ENCODE measurements at regions not wholly inside any gene's neighbourhood (a gene's known extent, or its start where the extent isn't known, plus 50 kb on each side); places are given as distances from the start of the nearest gene placed in this dataset.

- intact Hi-C loops (cut with micrococcal nuclease; ENCODE audit: unreplicated experiment) (no loop called here), in situ Hi-C loops (cut with MboI) (no loop called here)
- Histone ChIP-seq H3K4me1 (ENCODE audit: control insufficient read depth, insufficient read depth, low read length) (no peaks in the 10 kb centered on the region), H4K20me1 (ENCODE audit: control insufficient read depth, insufficient read depth) (no peaks in the 10 kb centered on the region), H3K9me3 (replicated peaks; ENCODE audit: control insufficient read depth, insufficient read depth, low read length) (no peaks in the 10 kb centered on the region), H3K79me2 (ENCODE audit: control insufficient read depth, insufficient read depth, low read length) (no peaks in the 10 kb centered on the region), H2AFZ (ENCODE audit: control insufficient read depth, low read depth, low read length) (no peak overlapping the region), H3K27me3 (replicated peaks in 1 of 2; ENCODE audit: control insufficient read depth in 2 of 2, insufficient read depth in 2 of 2, low read length in 1 of 2) (no peaks in the 10 kb centered on the region), H3K27ac (ENCODE audit: control insufficient read depth, insufficient read depth) (no peak overlapping the region), H3K4me2 (ENCODE audit: control insufficient read depth, insufficient read depth) (no peak overlapping the region), H3K36me3 (ENCODE audit: control insufficient read depth in 2 of 2, insufficient read depth in 2 of 2, low read length in 1 of 2) (no peaks in the 10 kb centered on the region), H3K4me3 (no peak overlapping the region), H3K9ac (ENCODE audit: control insufficient read depth, insufficient read depth, low read length) (no peak overlapping the region)
- DNase-seq (ENCODE audit: low read depth, low spot score) (no peak), ATAC-seq (no peak), FAIRE-seq (no peak)
- POLR2A ChIA-PET = no interaction called here
- SMC1A ChIA-PET (ENCODE audit: uncharacterized antibody, unreplicated experiment) = no interaction called here
- no TSS peak for BruUV-seq (replicated peaks)
- CTCF ChIA-PET = no interaction called here
- RAD21 ChIA-PET (ENCODE audit: unreplicated experiment) = no interaction called here
- 5% methylated on average over 1 of the region's 1 CpG for WGBS (ENCODE audit: insufficient coverage, insufficient replicate concordance, low lambda C conversion rate, missing lambda C conversion rate)
- TF ChIP-seq ATF7 (IDR thresholded peaks at IDR 0.05; ENCODE audit: low read depth) (no peak), ZNF592 (IDR thresholded peaks at IDR 0.05) (no peak), SMAD1 (IDR thresholded peaks at IDR 0.05; ENCODE audit: low read depth, partially characterized antibody) (no peak), PAX5 (IDR thresholded peaks at IDR 0.05; ENCODE audit: borderline replicate concordance, low read depth, low read length) (no peak), ZBTB11 (CRISPR knock-in tag; IDR thresholded peaks at IDR 0.05) (no peak), MLLT1 (IDR thresholded peaks at IDR 0.05) (no peak), FOXK2 (IDR thresholded peaks at IDR 0.05) (no peak), MYB (IDR thresholded peaks at IDR 0.05; ENCODE audit: borderline replicate concordance, low read depth, low read length) (no peak), CBX5 (IDR thresholded peaks at IDR 0.05; ENCODE audit: low read depth) (no peak), BACH1 (IDR thresholded peaks at IDR 0.05; ENCODE audit: borderline replicate concordance) (no peak), CHD4 (IDR thresholded peaks at IDR 0.05) (no peak)
- TF ChIP-seq, protein P1, sequence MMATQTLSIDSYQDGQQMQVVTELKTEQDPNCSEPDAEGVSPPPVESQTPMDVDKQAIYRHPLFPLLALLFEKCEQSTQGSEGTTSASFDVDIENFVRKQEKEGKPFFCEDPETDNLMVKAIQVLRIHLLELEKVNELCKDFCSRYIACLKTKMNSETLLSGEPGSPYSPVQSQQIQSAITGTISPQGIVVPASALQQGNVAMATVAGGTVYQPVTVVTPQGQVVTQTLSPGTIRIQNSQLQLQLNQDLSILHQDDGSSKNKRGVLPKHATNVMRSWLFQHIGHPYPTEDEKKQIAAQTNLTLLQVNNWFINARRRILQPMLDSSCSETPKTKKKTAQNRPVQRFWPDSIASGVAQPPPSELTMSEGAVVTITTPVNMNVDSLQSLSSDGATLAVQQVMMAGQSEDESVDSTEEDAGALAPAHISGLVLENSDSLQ (IDR thresholded peaks at IDR 0.05) = no peak
Measured at GRCh38 chr6:50998905-50999304, 180.2 kb downstream of the TFAP2B start.

All from GM12878 (cell line).